CD14-positive monocyte (primary cell): ENCODE measurements at regions not wholly inside any gene's neighbourhood (a gene's known extent, or its start where the extent isn't known, plus 50 kb on each side); places are given as distances from the start of the nearest gene placed in this dataset.

Experiments
- DNase-seq, 3 donors: peaks; one replicate each; pipeline ENCODE4 v3.0.0-alpha.2; 2011 to 2022
- H2AFZ ChIP-seq: 2 replicates; pipeline ENCODE4 v1.6.0; 2012; ENCODE audit warnings: mild to moderate bottlenecking, low read depth, low read length, inconsistent platforms; ENCODE audit not compliant: insufficient read depth, poor library complexity, severe bottlenecking
- H3K27ac ChIP-seq, 2 donors: 1 replicate in 1 of 2; 2 replicates in 1 of 2; pipeline ENCODE4 v1.5.1; 2012 to 2013; ENCODE audit warnings: low read length in 2 of 2, control low read depth in 1 of 2, inconsistent platforms in 1 of 2, low read depth in 1 of 2, mild to moderate bottlenecking in 1 of 2
- H3K27me3 ChIP-seq, 2 donors: one replicate each; pipeline versions ENCODE4 v1.6.0 to v1.6.1; 2011 to 2013; ENCODE audit warnings: low read length in 2 of 2; ENCODE audit not compliant: control insufficient read depth in 2 of 2, insufficient read depth in 2 of 2
- H3K36me3 ChIP-seq, 2 donors: replicated peaks in 1 of 2; 1 replicate in 1 of 2; 2 replicates in 1 of 2; pipeline versions ENCODE4 v1.5.1 to v1.6.1; 2012 to 2013; ENCODE audit warnings: low read length in 2 of 2, control low read depth in 1 of 2, inconsistent platforms in 1 of 2, mild to moderate bottlenecking in 1 of 2; ENCODE audit not compliant: insufficient read depth in 2 of 2, control insufficient read depth in 1 of 2
- H3K4me1 ChIP-seq, 2 donors: 1 replicate in 1 of 2; 2 replicates in 1 of 2; pipeline versions ENCODE4 v1.5.1 to v1.6.1; 2012 to 2013; ENCODE audit warnings: low read length in 2 of 2, control low read depth in 1 of 2, inconsistent platforms in 1 of 2, mild to moderate bottlenecking in 1 of 2, moderate library complexity in 1 of 2; ENCODE audit not compliant: insufficient read depth in 2 of 2, control insufficient read depth in 1 of 2
- H3K4me2 ChIP-seq: replicated peaks from 2 replicates; pipeline ENCODE3; 2012; ENCODE audit warnings: low read length, moderate library complexity, mild to moderate bottlenecking; ENCODE audit not compliant: poor library complexity, severe bottlenecking; ENCODE audit errors: extremely low read depth
- H3K4me3 ChIP-seq, 3 experiments: fragments of 200-600 bp in 1 of 3; sonication (generic) in 1 of 3; replicated peaks in 1 of 3; 1 replicate in 2 of 3; 2 replicates in 1 of 3; pipeline ENCODE4 v1.5.1; 2011 to 2013; ENCODE audit warnings: low read length in 3 of 3, mild to moderate bottlenecking in 3 of 3, control low read depth in 2 of 3, low read depth in 2 of 3, inconsistent platforms in 1 of 3, moderate library complexity in 1 of 3
- H3K79me2 ChIP-seq: 2 replicates; pipeline ENCODE4 v1.6.0; 2012; ENCODE audit warnings: mild to moderate bottlenecking, control low read depth, inconsistent platforms, low read length, moderate library complexity; ENCODE audit not compliant: insufficient read depth
- H3K9ac ChIP-seq: 2 replicates; pipeline ENCODE4 v1.6.0; 2017; ENCODE audit warnings: low read length, mild to moderate bottlenecking; ENCODE audit not compliant: insufficient read depth, poor library complexity, severe bottlenecking
- H3K9me3 ChIP-seq, 2 donors: replicated peaks in 1 of 2; 1 replicate in 1 of 2; 2 replicates in 1 of 2; pipeline versions ENCODE4 v1.5.1 to v1.6.1; 2012 to 2013; ENCODE audit warnings: low read length in 2 of 2, control low read depth in 1 of 2; ENCODE audit not compliant: control insufficient read depth in 1 of 2, insufficient read depth in 1 of 2
- H4K20me1 ChIP-seq: 2 replicates; pipeline ENCODE4 v1.6.0; 2012; ENCODE audit warnings: mild to moderate bottlenecking, low read length, control low read depth, moderate library complexity; ENCODE audit not compliant: insufficient read depth
- H3K27ac Mint-ChIP-seq, 7 donors: one replicate each; pipeline ENCODE4 v1.8.0; 2020; ENCODE audit warnings: mild to moderate bottlenecking in 7 of 7, mixed read lengths in 7 of 7, moderate library complexity in 6 of 7, inconsistent platforms in 2 of 7
- H3K27me3 Mint-ChIP-seq, 3 donors: one replicate each; pipeline ENCODE4 v1.8.0; 2021 to 2022; ENCODE audit warnings: low read depth in 3 of 3, mild to moderate bottlenecking in 3 of 3, mixed read lengths in 3 of 3, moderate library complexity in 3 of 3, inconsistent platforms in 1 of 3
- H3K36me3 Mint-ChIP-seq, 2 donors: one replicate each; pipeline ENCODE4 v1.8.0; 2020; ENCODE audit warnings: mixed read lengths in 2 of 2, inconsistent platforms in 1 of 2, mild to moderate bottlenecking in 1 of 2
- H3K4me1 Mint-ChIP-seq: one replicate; pipeline ENCODE4 v1.8.0; 2020; ENCODE audit warnings: mild to moderate bottlenecking, mixed read lengths
- H3K4me3 Mint-ChIP-seq, 2 donors: one replicate each; pipeline ENCODE4 v1.8.0; 2020; ENCODE audit warnings: mild to moderate bottlenecking in 2 of 2, mixed read lengths in 2 of 2, moderate library complexity in 1 of 2
- H3K9me3 Mint-ChIP-seq, 7 donors: one replicate each; pipeline ENCODE4 v1.8.0; 2020 to 2022; ENCODE audit warnings: mixed read lengths in 7 of 7, mild to moderate bottlenecking in 6 of 7, moderate library complexity in 6 of 7, inconsistent platforms in 2 of 7
- WGBS: methylation state at CpG from one replicate; pipeline ENCODE4 v1.1.5; 2013; ENCODE audit warnings: missing lambda C conversion rate; ENCODE audit not compliant: insufficient coverage; 5-methylcytosine and 5-hydroxymethylcytosine counted together
- intact Hi-C, 2 donors: fragments of 100-400 bp; cut with micrococcal nuclease; formaldehyde crosslinking; loops; one replicate each; pipeline versions ENCODE4 v1.15.0 to v1.15.1; 2023
- TF ChIP-seq, protein P1 (sequence below): fragments of 200-600 bp; IDR thresholded peaks from one replicate; pipeline ENCODE4 v1.8.0; 2022; ENCODE audit warnings: antibody characterized with exemption, mild to moderate bottlenecking

- no peaks in the 10 kb centered on the region for H3K27me3 ChIP-seq
- no peaks in the 10 kb centered on the region for H3K79me2 ChIP-seq
- H3K27me3 Mint-ChIP-seq: no peaks in the 10 kb centered on the region
- 88% methylated on average over 2 of the region's 2 CpGs for WGBS
- no peak overlapping the region for H3K4me3 Mint-ChIP-seq
- H3K27ac Mint-ChIP-seq: no peak overlapping the region
- H3K4me2 ChIP-seq: no peak overlapping the region
- intact Hi-C loops: loop anchor here in 1 of 2 donors (10.0 kb wide), 1 partner anchor 726 kb away; no protein-coding TSS in a partner anchor
- no peaks in the 10 kb centered on the region for H3K4me1 ChIP-seq
- H3K9ac ChIP-seq: no peak overlapping the region
- peaks cover 0 to 3% (median 2%) of the 10 kb centered on the region in 7 donors for H3K9me3 Mint-ChIP-seq
- no peak overlapping the region for H2AFZ ChIP-seq
- no peaks in the 10 kb centered on the region for H3K36me3 ChIP-seq
- TF ChIP-seq, protein P1, sequence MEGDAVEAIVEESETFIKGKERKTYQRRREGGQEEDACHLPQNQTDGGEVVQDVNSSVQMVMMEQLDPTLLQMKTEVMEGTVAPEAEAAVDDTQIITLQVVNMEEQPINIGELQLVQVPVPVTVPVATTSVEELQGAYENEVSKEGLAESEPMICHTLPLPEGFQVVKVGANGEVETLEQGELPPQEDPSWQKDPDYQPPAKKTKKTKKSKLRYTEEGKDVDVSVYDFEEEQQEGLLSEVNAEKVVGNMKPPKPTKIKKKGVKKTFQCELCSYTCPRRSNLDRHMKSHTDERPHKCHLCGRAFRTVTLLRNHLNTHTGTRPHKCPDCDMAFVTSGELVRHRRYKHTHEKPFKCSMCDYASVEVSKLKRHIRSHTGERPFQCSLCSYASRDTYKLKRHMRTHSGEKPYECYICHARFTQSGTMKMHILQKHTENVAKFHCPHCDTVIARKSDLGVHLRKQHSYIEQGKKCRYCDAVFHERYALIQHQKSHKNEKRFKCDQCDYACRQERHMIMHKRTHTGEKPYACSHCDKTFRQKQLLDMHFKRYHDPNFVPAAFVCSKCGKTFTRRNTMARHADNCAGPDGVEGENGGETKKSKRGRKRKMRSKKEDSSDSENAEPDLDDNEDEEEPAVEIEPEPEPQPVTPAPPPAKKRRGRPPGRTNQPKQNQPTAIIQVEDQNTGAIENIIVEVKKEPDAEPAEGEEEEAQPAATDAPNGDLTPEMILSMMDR: no peak
- DNase-seq: no peak
- H3K9me3 ChIP-seq: no peaks in the 10 kb centered on the region
- no peaks in the 10 kb centered on the region for H4K20me1 ChIP-seq
- no peaks in the 10 kb centered on the region for H3K36me3 Mint-ChIP-seq
- no peak overlapping the region for H3K4me3 ChIP-seq
- H3K4me1 Mint-ChIP-seq: no peaks in the 10 kb centered on the region
- H3K27ac ChIP-seq: no peak overlapping the region
Observed at GRCh38 chr4:122100508-122100907, 51.6 kb upstream of the BLTP1 start.

GRCh38 chr4:122099896-122100295, 52.2 kb upstream of the BLTP1 start:
- Histone ChIP-seq H3K79me2 (no peaks in the 10 kb centered on the region), H3K36me3 (no peaks in the 10 kb centered on the region), H3K4me1 (no peaks in the 10 kb centered on the region), H3K4me2 (no peak overlapping the region), H3K27ac (no peak overlapping the region), H3K9me3 (no peaks in the 10 kb centered on the region), H3K4me3 (no peak overlapping the region), H3K9ac (no peak overlapping the region), H2AFZ (no peak overlapping the region), H4K20me1 (no peaks in the 10 kb centered on the region), H3K27me3 (no peaks in the 10 kb centered on the region)
- Mint-ChIP-seq H3K36me3 (no peaks in the 10 kb centered on the region), H3K9me3 (peaks cover 0 to 5% (median 3%) of the 10 kb centered on the region in 7 donors), H3K4me1 (no peaks in the 10 kb centered on the region), H3K4me3 (peak overlapping the region in 1 of 2 donors; percentile 23), H3K27ac (no peak overlapping the region), H3K27me3 (no peaks in the 10 kb centered on the region)
- no CpG with 5 or more reads among the region's 2 CpGs for WGBS
- TF ChIP-seq, protein P1: no peak
- intact Hi-C loops: loop anchor here in 1 of 2 donors (10.0 kb wide), 1 partner anchor 725 kb away; no protein-coding TSS in a partner anchor
- DNase-seq: no peak
